GM19372 (cell line): ENCODE measurements at regions not wholly inside any gene's neighbourhood (a gene's known extent, or its start where the extent isn't known, plus 50 kb on each side); places are given as distances from the start of the nearest gene placed in this dataset.

ENCODE experiments used
- ATAC-seq: cut with Tn5 transposase; IDR thresholded peaks from one replicate; pipeline ENCODE4 v1.9.1; 2021; ENCODE audit warnings: mild to moderate bottlenecking, low read depth, moderate library complexity; ENCODE audit not compliant: unreplicated experiment

DNA sequence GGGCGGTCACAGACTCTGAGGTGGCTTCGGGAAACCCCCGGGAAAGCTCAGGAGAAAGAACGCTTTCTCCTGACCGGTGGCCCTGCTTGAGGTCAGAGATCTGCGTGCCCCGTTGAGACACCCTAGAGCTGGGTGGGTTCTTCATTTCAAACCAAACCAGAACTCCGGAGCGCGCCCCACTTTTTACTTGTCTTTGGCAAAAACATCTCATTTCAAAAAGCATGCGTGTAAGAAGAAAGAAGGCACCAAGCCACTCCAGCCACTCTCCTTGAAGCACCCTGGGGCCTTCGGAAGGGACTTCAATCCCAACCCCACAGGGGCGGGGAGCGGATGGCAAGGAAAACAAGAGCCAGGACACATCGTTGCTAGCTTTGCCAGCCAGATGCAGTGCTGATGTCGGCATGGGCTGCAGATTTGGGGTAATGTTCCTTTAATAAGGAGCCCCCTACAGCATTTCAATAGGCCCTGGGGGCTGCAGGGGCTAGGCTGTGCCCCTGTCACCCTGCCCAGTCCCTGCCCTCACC is 171.7 kb downstream of the ERCC6L2 start:
- no peak for ATAC-seq

DNA sequence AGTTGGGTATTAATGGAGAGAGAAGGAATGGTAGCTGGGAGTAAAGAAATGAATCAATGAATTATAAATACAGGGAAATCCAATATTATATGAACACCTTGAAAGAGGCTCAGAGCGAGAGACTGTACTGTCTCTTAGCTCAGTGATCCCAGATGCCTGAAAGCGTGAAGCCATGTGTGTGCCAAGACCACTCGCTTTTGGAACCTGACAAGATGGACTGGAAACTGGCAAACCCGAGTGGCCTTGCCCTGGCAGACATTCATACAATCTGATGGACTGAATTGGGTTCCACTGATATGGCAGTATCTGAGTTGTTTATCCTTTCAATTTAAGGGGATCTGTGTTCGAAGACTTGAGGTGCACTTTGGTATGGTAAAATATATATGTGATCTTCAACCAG is 170.3 kb downstream of the ERCC6L2 start:
- no peak for ATAC-seq

DNA sequence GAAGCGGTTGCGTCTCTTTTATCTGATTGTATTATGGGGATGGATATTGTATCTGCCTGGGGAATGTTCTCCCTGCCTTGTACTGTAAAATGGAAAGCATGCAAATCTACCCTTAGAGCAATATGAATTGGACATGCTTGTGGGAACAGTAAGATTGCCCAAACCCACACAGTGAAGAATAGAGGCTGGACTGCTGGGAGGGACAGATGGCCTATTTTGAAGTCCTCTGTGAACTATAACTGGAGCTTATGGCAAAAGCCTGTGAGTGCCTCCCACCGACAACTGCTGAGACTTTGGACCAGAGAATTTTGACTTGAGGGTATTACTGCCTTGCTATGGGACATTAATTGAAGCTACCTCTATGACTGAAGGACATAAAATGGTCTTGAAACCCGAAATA is 168.9 kb downstream of the ERCC6L2 start:
- ATAC-seq = no peak

DNA sequence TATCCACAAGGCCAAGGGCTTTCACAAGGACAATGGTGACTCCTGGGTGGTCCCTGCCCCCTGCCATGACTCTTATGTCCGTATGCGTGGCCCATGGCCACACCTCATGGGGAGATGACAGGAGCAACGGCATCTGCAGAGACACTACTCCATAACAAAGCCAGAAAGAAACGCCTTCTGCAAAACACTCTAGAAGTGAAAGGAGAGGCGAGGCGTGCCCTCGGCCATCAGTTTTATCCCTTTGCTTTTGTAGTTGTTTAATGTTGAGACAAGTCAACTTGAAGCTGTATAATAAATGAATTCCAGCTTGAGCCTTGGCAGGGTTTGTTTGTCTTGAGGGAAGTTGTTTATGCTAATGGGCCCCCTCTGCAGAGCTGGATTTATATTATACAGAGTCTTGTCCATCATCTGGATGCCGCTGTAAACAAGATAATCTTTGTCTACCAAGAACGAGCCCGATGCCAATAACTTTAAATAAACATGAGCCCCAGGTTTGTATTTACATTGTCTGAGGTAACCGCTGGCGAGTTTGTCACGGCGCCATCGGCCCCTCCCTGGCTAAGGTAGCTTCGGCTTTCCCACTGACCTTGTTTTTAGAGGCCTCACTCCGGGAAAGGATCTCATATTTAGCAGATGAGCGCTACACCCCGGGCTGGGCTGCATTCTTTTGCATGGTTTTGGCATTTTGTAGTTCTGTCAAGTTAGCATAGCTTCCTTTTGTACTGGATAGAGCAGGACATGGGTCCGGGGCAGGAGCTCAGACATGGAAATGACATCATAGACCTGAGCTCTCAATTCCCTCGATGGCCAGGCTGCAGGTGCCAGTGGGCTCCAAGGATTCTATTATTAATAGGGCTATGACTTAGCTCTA is 165.3 kb downstream of the ERCC6L2 start:
- ATAC-seq = no peak

DNA sequence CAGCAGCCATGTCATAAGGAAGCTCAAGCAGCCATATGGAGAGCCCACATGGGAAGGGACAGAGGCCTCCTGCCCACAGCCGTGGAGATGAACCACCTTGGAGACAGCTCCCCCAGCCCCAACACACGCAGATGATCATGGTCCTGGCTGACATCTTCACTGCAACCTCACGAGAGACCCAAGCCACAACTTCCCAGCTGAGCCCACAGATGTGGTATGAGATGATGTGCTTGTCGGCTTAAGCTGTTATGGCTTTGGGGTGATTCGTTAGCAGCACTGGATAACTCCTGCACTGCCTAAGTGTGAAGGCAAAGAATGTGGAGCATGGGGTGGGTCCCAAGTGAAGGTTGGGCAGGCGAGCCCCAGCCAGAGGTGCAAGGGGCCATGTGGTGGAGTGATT is 163.4 kb downstream of the ERCC6L2 start:
- no peak for ATAC-seq

DNA sequence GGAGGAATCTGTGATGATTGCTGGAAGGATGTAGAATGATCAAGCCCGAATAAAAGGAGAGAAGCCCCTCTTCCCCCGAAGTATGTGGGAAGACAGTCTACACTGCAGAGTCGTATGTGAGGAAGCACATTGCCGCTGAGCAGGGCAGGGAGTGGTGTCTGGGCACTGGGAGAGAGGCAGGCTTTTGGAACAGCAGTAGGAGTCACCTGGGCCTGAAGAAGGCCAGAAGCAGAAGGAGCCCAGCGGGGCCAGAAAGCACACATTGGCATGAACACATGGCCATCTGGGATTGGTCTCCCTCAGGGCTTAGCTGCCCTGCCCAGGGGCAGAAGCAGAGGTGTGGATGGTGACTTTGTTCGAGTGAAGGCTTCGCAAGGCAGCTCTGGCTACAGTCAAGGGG is 162.8 kb downstream of the ERCC6L2 start:
- ATAC-seq = no peak

DNA sequence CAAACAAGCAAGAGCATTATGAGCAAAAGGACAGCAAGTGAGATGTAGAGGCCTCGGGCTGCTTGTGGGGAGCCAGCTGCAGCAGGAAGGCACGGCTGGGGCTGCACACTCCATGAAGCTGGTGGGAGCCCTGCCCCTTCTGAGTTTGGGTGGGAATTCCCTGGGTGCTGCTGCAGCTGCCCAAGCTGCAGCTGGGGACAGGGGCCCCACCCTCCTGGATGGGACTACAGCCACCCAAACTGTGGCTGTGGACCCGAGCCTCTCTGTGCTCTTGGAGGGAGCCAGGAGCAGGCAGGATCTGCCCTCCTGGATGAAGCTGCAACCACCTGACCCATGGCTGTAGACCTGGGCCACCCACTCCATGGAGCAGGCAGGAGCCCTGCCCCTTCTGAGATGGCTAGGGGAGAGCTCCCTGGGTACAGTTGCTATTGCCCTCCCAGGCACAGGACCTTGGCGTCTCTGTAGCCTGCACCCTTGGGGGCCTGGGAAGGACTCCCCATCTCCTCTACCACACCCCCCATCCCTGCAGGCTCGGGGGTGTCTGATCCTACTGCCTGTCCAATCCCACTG is 159.1 kb downstream of the ERCC6L2 start:
- no peak for ATAC-seq

DNA sequence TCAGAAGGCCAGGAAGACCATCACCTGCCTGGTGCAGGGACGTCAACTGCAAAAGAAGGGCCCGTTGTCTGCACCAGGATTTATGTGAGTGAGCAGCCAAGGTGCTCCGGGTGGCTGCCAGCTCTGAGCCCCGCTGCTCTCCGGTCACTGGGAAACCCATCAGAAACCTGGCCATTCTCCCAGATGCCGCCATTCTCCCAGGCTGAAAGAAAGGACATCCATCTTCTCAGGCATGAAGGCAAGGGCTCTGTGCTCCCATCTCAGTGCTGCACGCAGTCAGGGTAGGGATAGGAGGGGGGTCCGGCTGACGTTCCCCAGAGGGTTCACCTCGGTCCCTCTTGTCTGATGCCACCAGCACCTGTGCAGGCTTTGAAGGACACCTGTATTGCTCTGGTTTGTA is 158.4 kb downstream of the ERCC6L2 start:
- no peak for ATAC-seq

DNA sequence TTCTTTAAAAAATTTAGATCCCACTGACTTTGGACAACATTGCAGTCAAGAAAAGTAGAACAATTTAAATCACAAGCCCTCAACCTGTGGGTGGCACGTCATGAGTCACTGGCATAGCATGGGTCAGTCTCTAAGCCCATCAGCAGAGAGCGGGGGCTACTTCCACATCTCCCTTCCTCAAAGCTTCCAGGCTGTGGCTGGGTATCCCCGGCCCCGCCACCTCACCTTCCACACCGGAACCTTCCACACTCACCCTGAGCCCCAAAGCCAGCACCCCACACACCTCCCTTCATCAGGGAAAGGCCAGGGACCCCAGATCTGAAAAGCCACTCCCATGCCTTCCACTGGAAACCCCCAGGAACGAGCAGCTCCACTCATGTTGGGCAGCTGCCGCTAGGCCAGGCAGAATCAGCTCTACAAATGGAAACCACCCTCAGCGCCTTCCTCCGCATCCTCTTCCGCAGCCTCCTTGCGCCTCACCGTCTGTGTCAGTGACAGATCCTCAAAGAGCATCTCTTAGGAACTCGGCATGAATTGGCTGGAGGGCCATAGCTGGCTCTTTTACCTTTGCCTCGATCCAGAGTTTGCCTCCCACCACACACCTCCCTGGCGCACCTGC is 156.5 kb downstream of the ERCC6L2 start:
- no peak for ATAC-seq

DNA sequence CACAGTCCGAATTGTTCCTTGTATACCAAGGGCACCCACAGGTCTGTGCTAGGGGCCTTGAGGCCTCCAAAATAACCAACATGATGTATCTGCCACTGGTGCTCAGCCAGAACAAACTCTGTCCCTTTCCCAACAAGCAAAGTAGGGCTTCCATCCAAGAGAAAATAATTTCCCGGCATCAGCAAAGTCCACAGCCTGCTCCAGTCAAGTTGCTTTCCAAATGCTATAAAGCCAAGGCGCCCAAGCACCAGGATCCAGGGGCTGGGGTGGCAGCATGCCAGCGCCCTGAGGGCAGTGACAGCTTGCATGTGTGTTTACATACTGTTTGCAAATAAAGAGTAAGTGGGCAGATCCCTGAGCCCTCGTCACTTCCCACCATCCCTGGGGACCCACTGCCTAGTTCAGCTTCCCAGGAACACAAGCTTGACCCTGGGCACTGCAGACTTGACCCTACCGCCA is 155.9 kb downstream of the ERCC6L2 start:
- no peak for ATAC-seq

DNA sequence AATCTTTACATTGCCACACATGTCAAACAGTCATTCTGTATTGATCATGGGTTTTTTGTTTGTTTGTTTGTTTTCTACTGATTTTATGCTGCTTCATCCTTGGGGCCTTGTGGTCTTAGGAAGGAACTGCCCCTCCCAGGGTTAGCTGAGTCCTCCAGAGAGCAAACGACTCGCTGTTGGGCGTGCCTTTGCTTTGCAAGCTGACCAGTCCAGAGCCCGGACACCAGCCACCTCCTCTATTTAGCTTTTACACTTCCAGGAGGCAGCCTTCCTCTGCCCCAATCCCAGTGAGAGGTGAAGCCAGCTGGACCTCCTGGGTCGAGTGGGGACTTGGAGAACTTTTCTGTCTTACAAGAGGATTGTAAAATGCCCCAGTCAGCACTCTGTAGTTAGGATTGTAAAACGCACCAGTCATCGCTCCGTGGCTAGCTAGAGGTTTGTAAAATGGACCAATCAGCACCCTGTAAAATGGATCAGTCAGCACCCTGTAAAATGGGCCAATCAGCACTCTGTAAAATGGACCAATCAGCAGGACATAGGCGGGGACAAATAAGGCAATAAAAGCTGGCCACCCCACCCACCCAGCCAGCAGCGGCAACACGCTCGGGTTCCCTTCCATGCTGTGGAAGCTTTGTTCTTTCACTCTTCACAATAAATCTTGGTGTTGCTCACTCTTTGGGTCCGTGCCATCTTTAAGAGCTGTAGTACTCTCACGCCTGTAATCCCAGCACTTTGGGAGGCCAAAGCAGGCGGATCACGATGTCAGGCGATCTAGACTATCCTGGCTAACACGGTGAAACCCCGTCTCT is 154.4 kb downstream of the ERCC6L2 start:
- no peak for ATAC-seq

DNA sequence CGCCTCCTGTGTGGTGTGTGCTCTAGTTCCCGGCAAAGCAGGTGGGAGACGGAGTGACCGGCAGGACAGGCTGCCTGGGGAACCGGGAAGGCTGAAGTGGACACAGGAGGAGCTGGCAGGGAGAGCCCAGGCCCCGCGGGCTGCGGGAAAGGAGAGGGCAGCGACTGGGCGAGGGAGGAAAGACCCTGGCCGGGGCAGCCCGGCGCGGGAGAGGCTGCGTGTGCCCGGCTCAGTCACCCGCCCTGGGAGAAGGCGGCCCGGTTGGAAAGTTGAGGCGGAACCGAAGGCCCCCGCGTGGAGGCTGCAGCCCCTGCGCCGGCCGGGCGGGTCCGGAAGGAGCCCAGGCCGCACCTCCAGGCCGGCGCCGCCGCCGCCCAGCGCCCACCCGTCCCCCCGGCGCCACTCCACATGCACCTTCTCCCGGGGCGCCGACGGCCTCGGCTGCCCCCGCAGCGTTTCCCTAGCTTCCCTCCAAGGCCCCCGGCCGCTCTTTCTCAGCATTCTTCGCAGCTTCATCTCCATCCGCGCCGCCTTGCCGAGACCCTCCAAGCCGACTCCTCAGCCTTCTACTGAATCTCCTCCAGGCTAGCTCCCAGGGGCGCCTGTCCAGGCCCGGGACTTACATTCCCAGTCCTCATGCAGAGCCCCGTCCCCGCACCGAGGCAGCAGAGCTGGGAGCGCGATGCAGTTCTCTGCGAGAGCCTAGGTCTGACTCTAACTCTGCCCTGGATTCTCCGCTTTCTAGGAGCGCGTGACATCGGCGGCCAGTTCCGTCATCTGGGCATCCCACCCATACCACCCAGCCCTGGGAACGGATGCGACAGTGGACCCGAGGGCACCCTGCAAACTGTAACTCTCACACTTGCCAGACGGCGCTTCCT is 152.0 kb downstream of the ERCC6L2 start:
- no peak for ATAC-seq

DNA sequence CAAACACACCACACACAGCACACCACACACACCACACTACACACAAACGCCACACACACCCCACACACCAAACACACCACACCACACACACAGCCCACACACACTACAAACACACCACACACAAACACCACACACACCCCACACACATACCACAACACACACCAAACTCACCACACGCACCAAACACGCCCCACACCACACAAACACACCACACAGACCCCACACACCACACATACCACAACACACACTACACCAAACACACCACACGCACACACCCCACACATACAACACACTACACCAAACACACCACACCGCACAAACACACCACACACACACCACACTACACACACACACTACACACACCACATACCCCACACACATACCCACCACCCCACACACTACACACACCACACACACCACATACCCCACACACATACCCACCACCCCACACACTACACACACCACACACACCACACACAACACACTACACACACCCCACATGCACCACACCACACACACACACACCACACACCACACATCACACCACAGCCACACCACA is 151.2 kb downstream of the ERCC6L2 start:
- no peak for ATAC-seq

DNA sequence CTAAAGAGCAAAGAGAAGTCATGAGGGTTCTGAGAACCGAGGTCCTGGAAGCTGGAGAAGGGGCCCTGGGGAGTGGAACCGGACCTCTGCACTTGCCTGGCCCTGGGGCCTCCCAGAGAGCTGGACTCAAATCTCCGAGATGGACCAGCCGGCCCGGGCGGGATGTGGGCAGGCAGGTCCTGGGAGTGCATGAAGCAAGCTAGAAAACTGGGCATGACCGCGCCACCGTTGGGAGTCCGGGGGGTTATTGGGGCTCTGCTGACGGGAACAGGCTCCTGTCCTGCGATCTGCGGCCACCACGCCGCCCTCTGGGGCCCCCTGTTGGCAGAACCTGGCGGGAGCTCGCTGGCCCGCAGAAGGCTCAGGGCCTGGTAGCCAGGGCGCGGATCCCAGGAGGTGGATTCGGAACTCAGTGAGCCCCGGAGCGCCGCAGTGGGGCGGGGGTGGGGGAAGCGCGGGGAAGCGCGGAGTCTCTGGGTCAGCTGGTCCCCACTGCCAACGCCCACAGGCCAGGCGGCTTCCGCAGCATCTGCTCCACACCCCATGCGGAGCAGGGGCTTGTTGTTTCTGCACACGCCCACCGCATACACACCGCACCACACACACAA is 150.6 kb downstream of the ERCC6L2 start:
- ATAC-seq = no peak

DNA sequence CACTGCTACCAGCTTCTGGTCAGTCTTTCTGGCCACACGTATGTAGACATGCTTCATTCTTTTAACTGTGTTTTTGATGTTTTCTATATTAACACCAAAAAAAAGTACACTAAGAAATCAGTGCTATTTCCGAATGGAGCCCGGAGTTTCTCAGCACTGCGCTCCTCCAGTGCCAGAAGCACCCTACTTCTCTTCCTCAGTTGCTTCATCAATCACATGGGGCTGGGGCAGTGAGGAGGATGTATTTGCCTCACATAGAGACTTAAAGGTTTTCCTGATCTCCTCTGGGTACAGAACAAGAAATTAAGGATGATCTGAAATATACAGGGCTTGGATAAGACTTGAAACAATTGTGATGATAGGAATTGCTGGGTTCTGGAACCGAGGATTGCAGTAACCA is 148.0 kb downstream of the ERCC6L2 start:
- ATAC-seq = no peak

DNA sequence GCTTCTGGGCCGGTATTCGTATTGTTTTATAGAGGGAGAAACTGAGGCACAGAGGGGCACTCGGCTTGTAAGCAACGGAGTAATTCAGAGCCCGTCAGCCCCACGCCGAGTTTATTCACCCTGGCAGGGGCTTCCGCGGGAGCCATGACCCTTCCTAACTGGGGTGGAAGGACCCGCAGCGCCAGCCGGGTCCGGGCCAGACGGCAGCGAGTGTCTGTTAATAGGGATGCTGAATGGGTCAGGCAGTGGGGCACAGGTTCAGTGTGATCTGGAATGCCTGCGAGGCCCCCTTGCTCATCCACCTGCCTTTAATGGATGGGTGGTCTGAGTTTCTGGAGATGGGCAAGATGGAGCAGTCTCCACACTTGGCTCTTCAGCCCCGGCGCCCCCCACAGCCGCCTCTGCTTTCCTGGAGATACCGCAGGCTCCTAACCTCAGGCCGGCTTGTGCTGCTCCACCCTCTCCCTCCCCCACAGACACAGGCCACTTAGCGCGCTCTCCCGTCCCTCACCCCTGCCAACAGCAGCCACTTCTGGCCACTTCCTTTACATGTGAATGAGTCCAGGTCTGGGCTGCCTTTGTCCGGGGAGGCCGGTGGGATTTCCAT is 147.1 kb downstream of the ERCC6L2 start:
- no peak for ATAC-seq

DNA sequence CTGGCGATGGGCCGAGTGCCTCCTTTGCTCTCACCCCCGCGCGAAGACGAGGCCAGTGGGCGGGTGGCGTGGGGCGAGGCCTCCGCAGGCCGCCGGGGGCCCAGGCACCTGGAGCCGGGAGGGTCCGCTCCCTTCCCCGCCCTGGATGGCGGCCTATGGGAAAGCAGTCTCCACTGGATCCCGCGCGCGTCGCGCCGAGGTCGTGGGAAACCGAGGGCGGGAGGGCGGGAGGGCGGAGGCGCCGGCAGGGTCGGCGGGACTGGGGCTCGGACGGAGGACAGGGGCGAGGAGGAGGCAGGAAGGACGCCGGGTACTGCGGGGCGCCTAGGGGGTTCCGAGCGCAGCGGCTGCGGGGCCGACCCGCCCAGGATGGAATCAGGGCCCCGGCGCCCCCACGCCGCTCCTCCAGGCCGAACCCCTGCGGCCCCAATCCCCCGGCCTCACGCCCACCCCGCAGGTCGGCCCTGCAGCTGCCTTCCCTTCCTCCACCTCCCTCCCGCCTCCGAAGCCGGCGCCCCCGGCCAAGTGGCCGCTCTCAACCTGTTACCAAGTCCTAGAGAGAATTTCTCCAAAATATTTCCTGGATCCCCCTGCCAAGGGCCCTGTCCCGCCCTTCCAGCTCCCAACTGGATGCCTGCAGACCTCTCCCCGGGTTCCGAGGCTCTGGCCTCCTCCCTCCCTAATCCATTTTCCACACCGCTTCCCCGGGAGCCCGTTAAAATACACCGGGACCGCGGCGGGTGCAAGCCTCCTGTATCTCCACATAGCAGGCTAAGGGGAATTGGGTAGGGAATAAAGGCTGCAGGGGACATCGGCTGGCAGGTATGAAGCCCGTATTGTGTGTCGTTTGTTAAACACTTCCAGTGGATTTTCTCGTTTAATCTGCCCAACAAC is 146.3 kb downstream of the ERCC6L2 start:
- ATAC-seq = no peak
